CD4-positive, CD25-positive, alpha-beta regulatory T cell (primary cell): ENCODE measurements at regions not wholly inside any gene's neighbourhood (a gene's known extent, or its start where the extent isn't known, plus 50 kb on each side); places are given as distances from the start of the nearest gene placed in this dataset.

Experiments
- ATAC-seq, 2 donors: fragments of 150-1000 bp; cut with Tn5 transposase; one replicate each; pipeline ENCODE4 v1.10.0; 2021; ENCODE audit warnings: low read depth in 2 of 2, moderate number of reproducible peaks in 2 of 2, moderate library complexity in 1 of 2
- DNase-seq, 3 donors: peaks; one replicate each; pipeline versions ENCODE4 v3.0.0 to v3.0.0-alpha.2; 2012 to 2022; ENCODE audit warnings: mixed read lengths in 1 of 3
- H3K27ac ChIP-seq: one replicate; pipeline ENCODE4 v1.7.0; 2013; ENCODE audit warnings: mild to moderate bottlenecking, low read length; ENCODE audit not compliant: insufficient read depth, poor library complexity, severe bottlenecking
- H3K27me3 ChIP-seq: one replicate; pipeline ENCODE4 v1.7.0; 2013; ENCODE audit warnings: low read length; ENCODE audit not compliant: control insufficient read depth, insufficient read depth
- H3K36me3 ChIP-seq: one replicate; pipeline ENCODE4 v1.7.0; 2013; ENCODE audit warnings: mild to moderate bottlenecking, low read length, moderate library complexity; ENCODE audit not compliant: control insufficient read depth, insufficient read depth
- H3K4me1 ChIP-seq: 2 replicates; pipeline ENCODE4 v1.7.0; 2013; ENCODE audit warnings: mild to moderate bottlenecking, low read length; ENCODE audit not compliant: insufficient read depth, control insufficient read depth, poor library complexity, severe bottlenecking
- H3K4me3 ChIP-seq: one replicate; pipeline ENCODE4 v1.7.0; 2013; ENCODE audit warnings: low read depth, mild to moderate bottlenecking, low read length, moderate library complexity
- H3K9me3 ChIP-seq, 2 experiments: 1 replicate in 1 of 2; 2 replicates in 1 of 2; pipeline ENCODE4 v1.7.0; 2013; ENCODE audit warnings: low read length in 2 of 2, mild to moderate bottlenecking in 1 of 2, moderate library complexity in 1 of 2; ENCODE audit not compliant: control insufficient read depth in 2 of 2
- H3K27ac Mint-ChIP-seq, 3 donors: one replicate each; pipeline ENCODE4 v1.8.0; 2020 to 2022; ENCODE audit warnings: mild to moderate bottlenecking in 3 of 3, mixed read lengths in 3 of 3, moderate library complexity in 2 of 3
- H3K27me3 Mint-ChIP-seq: one replicate; pipeline ENCODE4 v1.8.0; 2022; ENCODE audit warnings: mild to moderate bottlenecking, mixed read lengths
- H3K36me3 Mint-ChIP-seq: one replicate; pipeline ENCODE4 v1.8.0; 2020; ENCODE audit warnings: mixed read lengths
- H3K4me1 Mint-ChIP-seq, 4 donors: one replicate each; pipeline ENCODE4 v1.8.0; 2020 to 2022; ENCODE audit warnings: mixed read lengths in 4 of 4, mild to moderate bottlenecking in 1 of 4
- H3K4me3 Mint-ChIP-seq, 4 donors: one replicate each; pipeline ENCODE4 v1.8.0; 2020 to 2022; ENCODE audit warnings: mild to moderate bottlenecking in 4 of 4, mixed read lengths in 4 of 4, moderate library complexity in 3 of 4
- H3K9me3 Mint-ChIP-seq, 7 donors: one replicate each; pipeline ENCODE4 v1.8.0; 2020 to 2022; ENCODE audit warnings: mixed read lengths in 7 of 7, mild to moderate bottlenecking in 3 of 7, moderate library complexity in 2 of 7

DNA sequence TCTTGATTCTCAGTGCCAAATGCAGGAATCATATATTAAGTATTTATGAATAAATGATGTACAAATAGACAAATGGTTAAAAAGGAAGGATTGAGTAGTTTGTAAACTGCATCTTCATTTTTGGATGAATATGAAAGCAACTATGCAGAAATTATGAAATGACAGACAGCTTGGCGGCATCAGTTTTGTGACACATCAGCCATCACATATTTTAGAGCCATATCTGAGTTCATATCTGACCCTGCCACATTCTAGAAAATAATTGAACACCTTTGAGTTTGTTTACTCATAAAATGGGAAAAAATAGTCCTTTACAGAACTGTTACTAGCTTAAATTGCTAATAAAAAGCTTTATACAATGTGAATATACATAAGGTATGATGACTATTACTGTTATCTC, 448.2 kb downstream of the KIF20B start:
- Histone ChIP-seq H3K9me3 (no peaks in the 10 kb centered on the region), H3K27ac (no peak overlapping the region), H3K4me3 (no peak overlapping the region), H3K4me1 (no peaks in the 10 kb centered on the region), H3K36me3 (no peaks in the 10 kb centered on the region), H3K27me3 (no peaks in the 10 kb centered on the region)
- Mint-ChIP-seq H3K36me3 (no peaks in the 10 kb centered on the region), H3K4me1 (no peaks in the 10 kb centered on the region), H3K27ac (no peak overlapping the region), H3K27me3 (no peaks in the 10 kb centered on the region), H3K9me3 (peaks cover 0 to 4% (median 1%) of the 10 kb centered on the region in 7 donors), H3K4me3 (no peak overlapping the region)
- ATAC-seq (no peak), DNase-seq (no peak)

DNA sequence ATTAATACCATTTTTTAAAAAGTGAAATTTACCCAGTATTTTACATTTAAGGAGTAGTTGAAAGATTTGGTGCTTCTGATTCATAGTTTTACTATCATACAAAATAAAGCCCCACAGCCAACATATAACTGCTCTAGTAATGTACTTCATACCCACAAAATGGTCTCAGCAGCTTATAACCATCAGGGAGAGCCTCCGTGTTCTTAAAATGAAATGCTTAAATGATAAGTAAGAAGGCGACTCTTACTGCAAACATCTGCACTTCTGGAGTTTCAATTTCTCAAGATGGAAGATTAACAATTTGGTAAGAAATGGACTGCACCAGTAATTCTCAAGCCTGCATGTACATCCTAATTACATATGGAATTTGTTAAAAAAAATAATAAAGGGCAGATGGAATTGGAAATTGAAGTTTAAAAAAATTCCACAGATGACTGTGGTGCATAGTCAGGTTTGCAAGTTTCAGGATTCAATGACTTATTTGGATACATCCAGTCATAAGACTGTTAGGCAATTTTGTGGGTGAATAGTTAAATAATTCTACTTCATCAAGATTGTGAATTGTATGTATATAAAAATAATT, 461.0 kb downstream of the KIF20B start:
- Histone ChIP-seq H3K36me3 (no peaks in the 10 kb centered on the region), H3K4me1 (no peaks in the 10 kb centered on the region), H3K4me3 (no peak overlapping the region), H3K9me3 (no peaks in the 10 kb centered on the region), H3K27ac (no peak overlapping the region), H3K27me3 (no peaks in the 10 kb centered on the region)
- no peaks in the 10 kb centered on the region for H3K4me1 Mint-ChIP-seq
- H3K27ac Mint-ChIP-seq, result no peak overlapping the region
- DNase-seq, result no peak
- peaks cover 0 to 5% (median 3%) of the 10 kb centered on the region in 7 donors for H3K9me3 Mint-ChIP-seq
- no peaks in the 10 kb centered on the region for H3K36me3 Mint-ChIP-seq
- no peaks in the 10 kb centered on the region for H3K27me3 Mint-ChIP-seq
- ATAC-seq, result no peak
- H3K4me3 Mint-ChIP-seq, result no peak overlapping the region

DNA sequence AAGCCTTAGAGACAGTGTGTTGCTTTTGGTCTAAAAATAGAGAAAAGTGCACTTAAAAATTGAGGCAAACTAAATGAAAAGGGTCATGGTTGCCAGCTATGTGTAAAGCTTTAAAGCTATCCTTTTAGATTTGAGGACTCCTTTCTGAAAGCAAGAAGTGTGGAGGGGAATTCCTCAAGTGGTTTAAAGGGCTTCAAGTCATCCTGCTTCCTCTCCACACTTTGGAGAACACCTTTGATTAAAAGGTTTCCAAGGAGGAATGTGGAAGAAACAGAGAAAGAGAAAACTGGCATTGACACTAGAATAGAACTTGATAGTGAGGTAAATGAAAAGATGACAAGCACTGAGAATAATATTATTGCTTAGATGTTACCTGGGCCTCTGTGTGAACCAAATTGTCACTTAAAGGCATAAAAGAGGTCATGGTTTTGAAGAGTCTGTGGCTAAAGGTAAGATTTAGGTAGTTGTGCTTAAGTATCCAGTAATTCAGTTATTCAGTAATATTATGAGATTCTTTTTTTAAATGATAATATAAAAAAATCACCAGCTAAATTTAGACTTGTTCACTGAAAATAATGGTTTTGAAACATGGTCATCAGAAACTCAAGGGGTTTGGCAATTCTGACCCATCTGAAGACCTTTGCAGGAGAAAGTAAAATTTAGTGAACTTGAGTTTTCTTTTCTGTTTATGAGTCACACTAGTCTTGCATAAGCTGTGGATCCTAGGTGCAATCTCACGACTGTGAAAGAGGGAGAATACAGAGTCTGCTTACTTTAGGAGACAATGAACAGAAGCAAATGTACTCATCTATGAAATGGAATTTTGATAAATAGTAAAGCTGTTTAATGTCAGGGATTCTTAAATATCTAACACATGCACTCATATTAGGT, 466.0 kb downstream of the KIF20B start:
- ATAC-seq (no peak), DNase-seq (no peak)
- H3K4me1 Mint-ChIP-seq, result no peaks in the 10 kb centered on the region
- Histone ChIP-seq H3K4me3 (no peak overlapping the region), H3K36me3 (no peaks in the 10 kb centered on the region), H3K27me3 (no peaks in the 10 kb centered on the region), H3K9me3 (no peaks in the 10 kb centered on the region), H3K4me1 (no peaks in the 10 kb centered on the region), H3K27ac (no peak overlapping the region)
- H3K27ac Mint-ChIP-seq, result no peak overlapping the region
- no peak overlapping the region for H3K4me3 Mint-ChIP-seq
- no peaks in the 10 kb centered on the region for H3K27me3 Mint-ChIP-seq
- H3K36me3 Mint-ChIP-seq, result no peaks in the 10 kb centered on the region
- H3K9me3 Mint-ChIP-seq, result peaks cover 0 to 6% (median 3%) of the 10 kb centered on the region in 7 donors

DNA sequence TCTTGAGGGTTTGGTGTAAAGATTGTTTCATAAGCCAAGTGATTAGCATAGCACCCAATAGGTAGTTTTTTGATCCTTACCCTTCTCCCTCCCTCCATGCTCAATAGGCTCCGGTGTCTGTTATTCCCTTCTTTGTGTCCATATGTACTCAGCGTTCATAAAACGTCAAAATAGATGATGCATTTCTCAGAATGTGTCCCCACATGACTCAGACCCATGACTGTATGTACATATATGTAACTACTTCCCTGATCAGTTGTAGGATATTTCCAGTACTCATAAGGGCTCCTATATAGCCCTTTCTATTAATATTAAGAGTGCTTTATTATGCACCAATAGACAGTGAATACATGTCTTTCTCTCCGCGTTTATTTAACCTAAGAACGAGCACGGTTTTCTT, 466.9 kb downstream of the KIF20B start:
- ATAC-seq (no peak), DNase-seq (no peak)
- Histone ChIP-seq H3K27ac (no peak overlapping the region), H3K9me3 (no peaks in the 10 kb centered on the region), H3K4me1 (no peaks in the 10 kb centered on the region), H3K4me3 (no peak overlapping the region), H3K27me3 (no peaks in the 10 kb centered on the region), H3K36me3 (no peaks in the 10 kb centered on the region)
- H3K9me3 Mint-ChIP-seq, result peaks cover 0 to 8% (median 3%) of the 10 kb centered on the region in 7 donors
- H3K36me3 Mint-ChIP-seq, result no peaks in the 10 kb centered on the region
- H3K27ac Mint-ChIP-seq, result no peak overlapping the region
- no peaks in the 10 kb centered on the region for H3K27me3 Mint-ChIP-seq
- no peaks in the 10 kb centered on the region for H3K4me1 Mint-ChIP-seq
- H3K4me3 Mint-ChIP-seq, result no peak overlapping the region

DNA sequence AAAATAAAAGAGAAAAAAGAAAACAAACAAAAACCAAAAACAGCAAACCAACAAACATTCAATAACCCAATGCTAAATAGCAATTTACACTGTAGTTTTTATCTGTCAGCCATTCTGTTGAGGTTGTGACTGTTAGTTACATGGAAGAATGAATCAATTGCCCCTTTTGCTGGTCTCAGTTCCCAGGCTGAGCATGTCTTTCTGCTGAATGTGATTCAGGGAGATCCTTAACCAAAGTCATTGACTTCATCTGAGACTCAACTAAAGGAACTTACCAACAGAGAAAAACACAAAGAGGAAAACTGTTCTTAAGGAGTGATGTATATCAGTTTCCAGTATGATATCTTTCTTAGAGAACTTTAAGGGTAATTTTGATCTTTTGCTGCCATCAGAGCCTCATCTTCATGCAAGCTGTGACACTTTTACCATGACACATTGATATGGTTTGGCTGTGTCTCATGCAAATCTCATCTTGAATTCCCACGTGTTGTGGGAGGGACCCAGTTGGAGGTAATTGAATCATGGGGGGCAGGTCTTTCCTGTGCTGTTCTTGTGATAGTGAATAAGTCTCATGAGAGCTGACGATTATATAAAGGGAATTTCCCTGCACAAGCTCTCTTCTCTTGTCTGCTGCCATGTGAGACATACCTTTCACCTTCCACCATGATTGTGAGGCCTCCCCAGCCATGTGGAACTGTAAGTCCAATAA, 469.8 kb downstream of the KIF20B start:
- no peaks in the 10 kb centered on the region for H3K4me1 Mint-ChIP-seq

DNA sequence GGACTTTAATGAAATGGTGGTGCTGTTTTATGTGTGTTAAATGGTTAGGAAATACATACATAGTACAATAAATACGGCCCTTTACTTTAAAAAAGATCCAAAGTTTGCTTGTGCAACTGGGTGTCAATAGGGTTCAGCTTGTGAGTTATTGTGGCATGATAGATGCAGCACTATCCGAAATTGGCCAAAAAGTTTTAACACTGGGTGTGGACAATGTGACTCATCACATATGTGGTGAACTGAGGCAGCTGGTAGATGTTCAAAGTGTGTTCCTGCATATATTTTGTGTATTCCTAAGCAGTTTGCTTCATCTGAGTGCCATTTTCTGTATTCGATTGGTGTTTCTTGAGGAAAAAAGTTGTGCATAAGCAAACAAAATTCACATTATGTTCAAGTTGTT, 473.1 kb downstream of the KIF20B start:
- H3K9me3 ChIP-seq, result no peaks in the 10 kb centered on the region
- H3K36me3 ChIP-seq, result no peaks in the 10 kb centered on the region
- Mint-ChIP-seq H3K9me3 (peaks cover 0 to 5% (median 0%) of the 10 kb centered on the region in 7 donors), H3K27me3 (no peaks in the 10 kb centered on the region), H3K4me1 (no peaks in the 10 kb centered on the region), H3K4me3 (no peak overlapping the region), H3K36me3 (no peaks in the 10 kb centered on the region), H3K27ac (no peak overlapping the region)
- ATAC-seq, result no peak
- H3K4me1 ChIP-seq, result no peaks in the 10 kb centered on the region
- no peaks in the 10 kb centered on the region for H3K27me3 ChIP-seq
- no peak overlapping the region for H3K4me3 ChIP-seq
- no peak overlapping the region for H3K27ac ChIP-seq
- DNase-seq, result no peak

More for the DNA sequence above, 469.8 kb downstream of the KIF20B start:
- no peak overlapping the region for H3K4me3 ChIP-seq
- no peaks in the 10 kb centered on the region for H3K36me3 ChIP-seq
- peaks cover 0 to 8% (median 2%) of the 10 kb centered on the region in 7 donors for H3K9me3 Mint-ChIP-seq
- H3K27ac ChIP-seq, result no peak overlapping the region
- H3K9me3 ChIP-seq, result no peaks in the 10 kb centered on the region
- H3K36me3 Mint-ChIP-seq, result no peaks in the 10 kb centered on the region
- peak overlapping the region in 1 of 3 donors; percentile 7 for H3K27ac Mint-ChIP-seq
- H3K4me3 Mint-ChIP-seq, result peak overlapping the region in 1 of 4 donors; percentile 49
- ATAC-seq (no peak), DNase-seq (no peak)
- H3K27me3 Mint-ChIP-seq, result no peaks in the 10 kb centered on the region
- H3K27me3 ChIP-seq, result no peaks in the 10 kb centered on the region
- H3K4me1 ChIP-seq, result no peaks in the 10 kb centered on the region

DNA sequence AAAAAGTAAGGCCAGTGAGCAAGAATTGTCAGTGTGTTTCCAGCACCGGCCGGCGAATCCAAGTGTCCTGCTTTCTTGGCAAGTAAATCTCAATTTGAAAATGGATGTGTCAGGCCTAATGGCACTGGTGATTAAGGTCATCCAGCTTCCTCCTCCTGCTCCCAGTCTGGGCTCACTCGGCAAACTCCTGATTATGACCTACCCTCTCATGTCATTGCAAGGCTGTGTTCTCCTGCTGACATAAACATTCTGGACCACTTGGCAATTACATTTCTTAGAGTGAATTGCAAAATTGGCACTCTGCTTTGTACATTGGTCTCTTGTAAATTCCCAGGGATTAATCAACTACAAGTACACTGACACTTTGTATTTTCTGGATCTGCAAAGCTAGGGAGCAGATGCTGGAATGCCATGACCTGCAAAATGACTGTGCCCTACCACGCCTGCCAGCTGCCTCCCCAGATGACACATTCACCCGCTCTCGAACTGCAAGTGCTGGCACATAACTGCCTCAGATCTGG, 473.8 kb downstream of the KIF20B start:
- Histone ChIP-seq H3K4me1 (no peaks in the 10 kb centered on the region), H3K9me3 (no peaks in the 10 kb centered on the region), H3K36me3 (no peaks in the 10 kb centered on the region), H3K27ac (no peak overlapping the region), H3K4me3 (no peak overlapping the region), H3K27me3 (no peaks in the 10 kb centered on the region)
- Mint-ChIP-seq H3K27me3 (no peaks in the 10 kb centered on the region), H3K4me1 (no peaks in the 10 kb centered on the region), H3K36me3 (no peaks in the 10 kb centered on the region), H3K9me3 (peaks cover 0 to 4% (median 0%) of the 10 kb centered on the region in 7 donors), H3K4me3 (no peak overlapping the region), H3K27ac (no peak overlapping the region)
- DNase-seq (no peak), ATAC-seq (no peak)
